Erythroblast (primary cell): ENCODE measurements at regions not wholly inside any gene's neighbourhood (a gene's known extent, or its start where the extent isn't known, plus 50 kb on each side); places are given as distances from the start of the nearest gene placed in this dataset.

Experiments used
- DNase-seq, 2 experiments: peaks; one replicate each; lab custom pipeline; 2025; lab: John Stamatoyannopoulos, UW
- GATA1 ChIP-seq: IDR thresholded peaks from 2 replicates; pipeline ENCODE4 v1.6.1; 2011; ENCODE audit warnings: low read depth, mild to moderate bottlenecking, control low read depth, low read length, moderate library complexity
- POLR2A ChIP-seq: IDR thresholded peaks from 2 replicates; pipeline ENCODE4 v1.6.1; 2011; ENCODE audit warnings: mild to moderate bottlenecking, low read length

GRCh38 chr18:45349467-45349866 lies 265.8 kb upstream of the SLC14A2 start:
- no peak for DNase-seq
- TF ChIP-seq GATA1 (no peak), POLR2A (no peak)

- TF ChIP-seq POLR2A (no peak), GATA1 (no peak)
- DNase-seq: no peak
Observed at GRCh38 chr18:45350404-45351156, 264.7 kb upstream of the SLC14A2 start.

- no peak for DNase-seq
- TF ChIP-seq GATA1: no peak
- TF ChIP-seq POLR2A: no peak
Observed at GRCh38 chr18:45352874-45353273, 262.4 kb upstream of the SLC14A2 start.

- TF ChIP-seq POLR2A (no peak), GATA1 (no peak)
Observed at GRCh38 chr18:45353530-45353929, 261.7 kb upstream of the SLC14A2 start.

GRCh38 chr18:45355944-45356520 lies 259.2 kb upstream of the SLC14A2 start:
- TF ChIP-seq POLR2A (no peak), GATA1 (no peak)
- DNase-seq: peak in 1 of 2 experiments; percentile 8

More at GRCh38 chr18:45353530-45353929, 261.7 kb upstream of the SLC14A2 start:
- DNase-seq: no peak

GRCh38 chr18:45357686-45358470 lies 257.4 kb upstream of the SLC14A2 start:
- peak in 1 of 2 experiments; percentile 18 for DNase-seq
- no peak for TF ChIP-seq GATA1
- TF ChIP-seq POLR2A: no peak

- TF ChIP-seq GATA1 (no peak), POLR2A (no peak)
- DNase-seq: no peak
Observed at GRCh38 chr18:45359275-45360009, 255.8 kb upstream of the SLC14A2 start.

GRCh38 chr18:45361125-45361851 lies 254.0 kb upstream of the SLC14A2 start:
- TF ChIP-seq GATA1: no peak
- TF ChIP-seq POLR2A: no peak
- no peak for DNase-seq

- no peak for TF ChIP-seq POLR2A
- TF ChIP-seq GATA1: no peak
- DNase-seq: no peak
Observed at GRCh38 chr18:45363196-45363595, 252.1 kb upstream of the SLC14A2 start.

GRCh38 chr18:45365835-45366234 lies 249.4 kb upstream of the SLC14A2 start:
- no peak for DNase-seq
- TF ChIP-seq GATA1 (no peak), POLR2A (no peak)

GRCh38 chr18:45370255-45371010 lies 244.8 kb upstream of the SLC14A2 start:
- no peak for DNase-seq
- no peak for TF ChIP-seq POLR2A
- no peak for TF ChIP-seq GATA1

GRCh38 chr18:45373286-45373880 lies 241.9 kb upstream of the SLC14A2 start:
- DNase-seq: no peak
- TF ChIP-seq POLR2A: no peak
- TF ChIP-seq GATA1: no peak
